WTC11 (cell line): ENCODE measurements at regions not wholly inside any gene's neighbourhood (a gene's known extent, or its start where the extent isn't known, plus 50 kb on each side); places are given as distances from the start of the nearest gene placed in this dataset.

ENCODE experiments used
- ATAC-seq: fragments of 200-7000 bp; cut with Tn5 transposase; 2 replicates; pipeline ENCODE4 v1.10.0; 2021; ENCODE audit warnings: mild to moderate bottlenecking, moderate library complexity
- CTCF ChIA-PET: fragments of 300-600 bp; sonication (Branson Sonifier 250); formaldehyde crosslinking; loops from one replicate; lab custom pipeline; 2021; ENCODE audit warnings: antibody characterized with exemption; lab: Charles Lee
- POLR2A ChIA-PET: fragments of 350-600 bp; sonication (Branson Sonifier 250); formaldehyde crosslinking; loops from one replicate; lab custom pipeline; 2021; ENCODE audit warnings: antibody characterized with exemption; lab: Charles Lee
- DNase-seq: peaks from one replicate; pipeline ENCODE4 v3.0.0; 2021; ENCODE audit warnings: low spot score
- H3K27ac Mint-ChIP-seq: 2 replicates; pipeline ENCODE4 v1.8.0; 2021; ENCODE audit warnings: mixed read lengths
- H3K27me3 Mint-ChIP-seq: 2 replicates; pipeline ENCODE4 v1.8.0; 2021; ENCODE audit warnings: low read depth, mild to moderate bottlenecking, moderate library complexity, mixed read lengths
- H3K36me3 Mint-ChIP-seq: 2 replicates; pipeline ENCODE4 v1.8.0; 2021; ENCODE audit warnings: mixed read lengths
- H3K4me1 Mint-ChIP-seq: 2 replicates; pipeline ENCODE4 v1.8.0; 2022; ENCODE audit warnings: mixed read lengths
- H3K4me3 Mint-ChIP-seq: 2 replicates; pipeline ENCODE4 v1.8.0; 2021; ENCODE audit warnings: mild to moderate bottlenecking, moderate library complexity, mixed read lengths
- H3K9me3 Mint-ChIP-seq: 2 replicates; pipeline ENCODE4 v1.8.0; 2021; ENCODE audit warnings: mixed read lengths
- CREB1 ChIP-seq: sonication (generic); formaldehyde crosslinking; IDR thresholded peaks from 2 replicates; pipeline ENCODE4 v1.8.0; 2023; ENCODE audit warnings: mild to moderate bottlenecking, missing genetic modification reagents
- EMX1 ChIP-seq: fragments of 250-450 bp; sonication (Bioruptor Pico); IDR thresholded peaks from 2 replicates; pipeline ENCODE4 v1.8.0; 2021; ENCODE audit warnings: mild to moderate bottlenecking
- ETV6 ChIP-seq: sonication (generic); formaldehyde crosslinking; IDR thresholded peaks from 2 replicates; pipeline ENCODE4 v1.8.1; 2022; ENCODE audit warnings: mild to moderate bottlenecking, missing genetic modification reagents
- MAX ChIP-seq: sonication (generic); formaldehyde crosslinking; IDR thresholded peaks from 2 replicates; pipeline ENCODE4 v1.8.0; 2022; ENCODE audit warnings: mild to moderate bottlenecking, missing genetic modification reagents
- PRDM15 ChIP-seq: sonication (generic); formaldehyde crosslinking; IDR thresholded peaks from 2 replicates; pipeline ENCODE4 v1.8.0; 2022; ENCODE audit warnings: missing genetic modification reagents
- SMAD4 ChIP-seq: sonication (generic); formaldehyde crosslinking; IDR thresholded peaks from 2 replicates; pipeline ENCODE4 v1.8.0; 2022; ENCODE audit warnings: mild to moderate bottlenecking, missing genetic modification reagents
- SOX15 ChIP-seq: fragments of 250-450 bp; sonication (Bioruptor Pico); IDR thresholded peaks from 2 replicates; pipeline ENCODE4 v1.9.0; 2021; ENCODE audit warnings: mild to moderate bottlenecking
- SP1 ChIP-seq: sonication (generic); formaldehyde crosslinking; conservative IDR thresholded peaks from 2 replicates; pipeline ENCODE4 v1.8.1; 2022; ENCODE audit warnings: missing genetic modification reagents
- TEAD1 ChIP-seq: sonication (generic); formaldehyde crosslinking; IDR thresholded peaks from 2 replicates; pipeline ENCODE4 v1.8.0; 2022; ENCODE audit warnings: mild to moderate bottlenecking, missing genetic modification reagents
- TEAD4 ChIP-seq: sonication (generic); formaldehyde crosslinking; IDR thresholded peaks from 2 replicates; pipeline ENCODE4 v1.8.0; 2022; ENCODE audit warnings: mild to moderate bottlenecking, missing genetic modification reagents
- ZNF396 ChIP-seq: fragments of 250-450 bp; sonication (Bioruptor Pico); IDR thresholded peaks from 2 replicates; pipeline ENCODE4 v1.8.0; 2021; ENCODE audit warnings: mild to moderate bottlenecking, moderate library complexity, borderline replicate concordance
- TF ChIP-seq, protein P1 (sequence below): fragments of 250-450 bp; sonication (Bioruptor Pico); conservative IDR thresholded peaks from 2 replicates; pipeline ENCODE4 v1.9.0; 2021; ENCODE audit warnings: mild to moderate bottlenecking
- TF ChIP-seq, protein P2 (sequence below): sonication (generic); formaldehyde crosslinking; IDR thresholded peaks from 2 replicates; pipeline ENCODE4 v1.8.1; 2022; ENCODE audit warnings: mild to moderate bottlenecking, moderate library complexity, missing genetic modification reagents
- TF ChIP-seq, protein P3 (sequence below): sonication (generic); formaldehyde crosslinking; IDR thresholded peaks from 2 replicates; pipeline ENCODE4 v1.8.1; 2023; ENCODE audit warnings: mild to moderate bottlenecking, missing genetic modification reagents
- TF ChIP-seq, protein P4 (sequence below): sonication (generic); formaldehyde crosslinking; conservative IDR thresholded peaks from 2 replicates; pipeline ENCODE4 v1.8.1; 2022; ENCODE audit warnings: mild to moderate bottlenecking, missing genetic modification reagents

- TF ChIP-seq, protein P1, sequence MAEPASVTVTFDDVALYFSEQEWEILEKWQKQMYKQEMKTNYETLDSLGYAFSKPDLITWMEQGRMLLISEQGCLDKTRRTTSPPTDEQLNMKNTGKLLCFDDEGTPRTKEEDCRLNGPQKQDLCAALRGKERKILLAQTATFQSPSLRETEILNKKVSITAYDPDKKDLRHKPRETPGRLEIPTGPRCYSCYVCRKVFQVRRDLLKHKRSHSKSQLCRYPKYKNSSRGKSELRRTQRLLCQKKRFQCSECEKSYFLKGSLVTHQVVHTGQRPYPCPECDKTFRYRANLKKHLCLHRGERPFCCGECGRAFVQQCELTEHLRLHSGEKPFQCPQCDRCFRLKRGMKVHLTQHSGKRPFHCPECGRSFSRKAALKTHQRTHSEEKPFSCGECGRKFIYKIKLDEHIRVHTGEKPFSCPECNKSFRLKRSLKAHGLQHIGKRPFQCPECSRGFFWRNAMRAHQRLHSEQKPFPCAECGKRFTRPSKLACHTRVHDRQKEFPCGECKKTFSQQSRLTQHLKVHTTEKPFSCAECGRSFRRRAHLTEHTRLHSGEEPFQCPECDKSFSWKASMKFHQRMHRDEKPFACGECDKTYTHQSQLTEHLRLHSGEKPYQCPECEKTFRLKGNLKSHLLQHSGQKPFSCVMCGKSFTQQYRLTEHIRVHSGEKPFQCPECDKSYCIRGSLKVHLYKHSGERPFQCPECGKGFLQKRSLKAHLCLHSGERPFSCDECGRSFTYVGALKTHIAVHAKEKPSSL = no peak
- TF ChIP-seq EMX1 (CRISPR knock-in tag) (no peak), ETV6 (CRISPR knock-in tag) (no peak), SMAD4 (CRISPR knock-in tag) (no peak)
- TF ChIP-seq, protein P2, sequence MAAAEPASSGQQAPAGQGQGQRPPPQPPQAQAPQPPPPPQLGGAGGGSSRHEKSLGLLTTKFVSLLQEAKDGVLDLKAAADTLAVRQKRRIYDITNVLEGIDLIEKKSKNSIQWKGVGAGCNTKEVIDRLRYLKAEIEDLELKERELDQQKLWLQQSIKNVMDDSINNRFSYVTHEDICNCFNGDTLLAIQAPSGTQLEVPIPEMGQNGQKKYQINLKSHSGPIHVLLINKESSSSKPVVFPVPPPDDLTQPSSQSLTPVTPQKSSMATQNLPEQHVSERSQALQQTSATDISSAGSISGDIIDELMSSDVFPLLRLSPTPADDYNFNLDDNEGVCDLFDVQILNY (CRISPR knock-in tag) = no peak
Observed at GRCh38 chr18:42486271-42486670, 531.2 kb downstream of the PIK3C3 start (continued).

- Mint-ChIP-seq H3K36me3 (no peaks in the 10 kb centered on the region), H3K27ac (no peak overlapping the region), H3K4me3 (no peak overlapping the region), H3K27me3 (no peaks in the 10 kb centered on the region), H3K9me3 (peaks cover 5% of the 10 kb centered on the region), H3K4me1 (no peaks in the 10 kb centered on the region)
- TF ChIP-seq CREB1 (no peak), MAX (CRISPR knock-in tag) (no peak)
- ATAC-seq = no peak
- ChIA-PET POLR2A (no interaction called here), CTCF (no interaction called here)
- no peak for DNase-seq
Observed at GRCh38 chr18:42508683-42509296, 553.8 kb downstream of the PIK3C3 start.

DNA sequence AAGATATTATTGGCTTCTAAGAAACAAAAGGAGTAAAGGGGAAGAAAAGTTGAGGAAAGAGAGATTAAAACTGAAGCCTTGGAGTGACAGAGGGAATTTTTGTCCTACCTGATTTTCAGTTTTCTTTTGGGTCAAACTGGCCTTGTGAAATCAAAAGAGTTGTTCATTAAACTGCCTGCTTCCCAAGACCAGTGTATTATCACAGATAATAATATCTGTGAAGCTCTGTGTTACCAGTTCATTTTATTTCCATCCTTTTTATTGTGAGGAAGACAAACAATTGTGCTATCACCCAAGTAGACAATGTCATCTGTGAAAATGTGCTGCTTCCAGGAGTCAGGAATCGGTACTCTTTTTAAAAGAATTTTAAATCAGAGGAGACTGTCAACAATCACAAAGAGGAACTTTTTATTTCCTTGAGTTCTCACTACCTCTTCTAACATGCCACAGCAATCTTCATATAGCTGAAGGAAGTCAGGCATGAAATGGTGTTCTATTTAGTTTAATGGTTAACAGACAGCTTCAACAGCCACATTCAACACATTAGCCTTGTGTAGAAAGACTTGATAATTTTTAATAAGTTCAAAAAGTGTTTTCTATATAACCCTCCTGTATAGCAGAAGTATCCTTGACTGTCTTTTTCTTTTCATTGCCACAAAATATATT, 554.8 kb downstream of the PIK3C3 start:
- ATAC-seq (no peak), DNase-seq (no peak)
- CTCF ChIA-PET = interaction anchor here (1.0 kb wide), 2 partner anchors 86 to 211 kb away, joined by 3 read pairs; no protein-coding TSS in a partner anchor
- Mint-ChIP-seq H3K4me1 (peaks cover 5% of the 10 kb centered on the region), H3K9me3 (peaks cover 4% of the 10 kb centered on the region), H3K36me3 (0 out of 2 replicates have a peak, but pooled peaks cover 2% of the 10 kb centered on the region), H3K4me3 (no peak overlapping the region), H3K27ac (no peak overlapping the region), H3K27me3 (no peaks in the 10 kb centered on the region)
- POLR2A ChIA-PET = no interaction called here
- TF ChIP-seq, protein P3, sequence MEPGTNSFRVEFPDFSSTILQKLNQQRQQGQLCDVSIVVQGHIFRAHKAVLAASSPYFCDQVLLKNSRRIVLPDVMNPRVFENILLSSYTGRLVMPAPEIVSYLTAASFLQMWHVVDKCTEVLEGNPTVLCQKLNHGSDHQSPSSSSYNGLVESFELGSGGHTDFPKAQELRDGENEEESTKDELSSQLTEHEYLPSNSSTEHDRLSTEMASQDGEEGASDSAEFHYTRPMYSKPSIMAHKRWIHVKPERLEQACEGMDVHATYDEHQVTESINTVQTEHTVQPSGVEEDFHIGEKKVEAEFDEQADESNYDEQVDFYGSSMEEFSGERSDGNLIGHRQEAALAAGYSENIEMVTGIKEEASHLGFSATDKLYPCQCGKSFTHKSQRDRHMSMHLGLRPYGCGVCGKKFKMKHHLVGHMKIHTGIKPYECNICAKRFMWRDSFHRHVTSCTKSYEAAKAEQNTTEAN (CRISPR knock-in tag) = no peak
- TF ChIP-seq ZNF396 (CRISPR knock-in tag) (no peak), SP1 (CRISPR knock-in tag) (no peak), SOX15 (CRISPR knock-in tag) (no peak), PRDM15 (CRISPR knock-in tag) (no peak), TEAD4 (CRISPR knock-in tag) (no peak), TEAD1 (CRISPR knock-in tag) (no peak)
- TF ChIP-seq, protein P4, sequence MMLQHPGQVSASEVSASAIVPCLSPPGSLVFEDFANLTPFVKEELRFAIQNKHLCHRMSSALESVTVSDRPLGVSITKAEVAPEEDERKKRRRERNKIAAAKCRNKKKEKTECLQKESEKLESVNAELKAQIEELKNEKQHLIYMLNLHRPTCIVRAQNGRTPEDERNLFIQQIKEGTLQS (CRISPR knock-in tag) = no peak
